ENCODE measurements at regions not wholly inside any gene's neighbourhood (a gene's known extent, or its start where the extent isn't known, plus 50 kb on each side); places are given as distances from the start of the nearest gene placed in this dataset.

- TF ChIP-seq, protein P1, sequence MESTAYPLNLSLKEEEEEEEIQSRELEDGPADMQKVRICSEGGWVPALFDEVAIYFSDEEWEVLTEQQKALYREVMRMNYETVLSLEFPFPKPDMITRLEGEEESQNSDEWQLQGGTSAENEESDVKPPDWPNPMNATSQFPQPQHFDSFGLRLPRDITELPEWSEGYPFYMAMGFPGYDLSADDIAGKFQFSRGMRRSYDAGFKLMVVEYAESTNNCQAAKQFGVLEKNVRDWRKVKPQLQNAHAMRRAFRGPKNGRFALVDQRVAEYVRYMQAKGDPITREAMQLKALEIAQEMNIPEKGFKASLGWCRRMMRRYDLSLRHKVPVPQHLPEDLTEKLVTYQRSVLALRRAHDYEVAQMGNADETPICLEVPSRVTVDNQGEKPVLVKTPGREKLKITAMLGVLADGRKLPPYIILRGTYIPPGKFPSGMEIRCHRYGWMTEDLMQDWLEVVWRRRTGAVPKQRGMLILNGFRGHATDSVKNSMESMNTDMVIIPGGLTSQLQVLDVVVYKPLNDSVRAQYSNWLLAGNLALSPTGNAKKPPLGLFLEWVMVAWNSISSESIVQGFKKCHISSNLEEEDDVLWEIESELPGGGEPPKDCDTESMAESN (CRISPR knock-in tag; conservative IDR thresholded peaks at IDR 0.05): no peak
- no peak for TF ChIP-seq CBX5 (CRISPR knock-in tag; IDR thresholded peaks at IDR 0.05; ENCODE audit: borderline replicate concordance)
Measured at GRCh38 chr1:199472018-199472417, 555.5 kb upstream of the NR5A2 start (continued).

- Histone ChIP-seq H3K27me3 (ENCODE audit: control insufficient read depth in 1 of 2, insufficient read depth in 2 of 2, low read length in 2 of 2) (no peaks in the 10 kb centered on the region), H3K9me3 (ENCODE audit: low read length) (no peaks in the 10 kb centered on the region), H3K79me2 (ENCODE audit: insufficient read depth, low read length) (no peaks in the 10 kb centered on the region), H3K4me1 (ENCODE audit: insufficient read depth, low read length) (no peaks in the 10 kb centered on the region), H2AFZ (ENCODE audit: low read length) (no peak overlapping the region), H3K4me2 (ENCODE audit: low read depth, low read length) (no peak overlapping the region), H3K36me3 (replicated peaks in 1 of 2; ENCODE audit: control insufficient read depth in 1 of 2, insufficient read depth in 2 of 2, low read length in 2 of 2) (no peaks in the 10 kb centered on the region), H3K27ac (ENCODE audit: extremely low read length, insufficient read depth, low read length) (no peak overlapping the region), H4K20me1 (ENCODE audit: insufficient read depth, low read length) (no peaks in the 10 kb centered on the region), H3K9ac (ENCODE audit: insufficient read depth, low read depth, low read length) (no peak overlapping the region), H3K4me3 (replicated peaks in 1 of 3; ENCODE audit: insufficient read depth in 1 of 3, low read depth in 2 of 3, low read length in 3 of 3) (no peak overlapping the region)
- in situ Hi-C loops (cut with HindIII; ENCODE audit: extremely low pct_ligation_motif_present, low pct_unique_long_range_greater_than_20kb) (no loop called here), intact Hi-C loops (cut with micrococcal nuclease; ENCODE audit: unreplicated experiment) (no loop called here)
- no peak for FAIRE-seq
- WGBS (ENCODE audit: low lambda C conversion rate): 3% methylated on average over 6 of the region's 6 CpGs
- ATAC-seq: no peak
- POLR2A ChIA-PET: no interaction called here
- CTCF ChIA-PET (ENCODE audit: low intra/inter-chr PET ratio, low total read pairs): no interaction called here
- no TSS peak for BruUV-seq (replicated peaks)
- DNase-seq (ENCODE audit: low spot score): no peak
- TF ChIP-seq ZNF607 (CRISPR knock-in tag; IDR thresholded peaks at IDR 0.05; ENCODE audit: borderline replicate concordance) (no peak), TCF12 (IDR thresholded peaks at IDR 0.05) (no peak), TCF12 (CRISPR knock-in tag; IDR thresholded peaks at IDR 0.05) (no peak), ZNF766 (CRISPR knock-in tag; IDR thresholded peaks at IDR 0.05; ENCODE audit: borderline replicate concordance) (no peak), HOXA3 (CRISPR knock-in tag; IDR thresholded peaks at IDR 0.05) (no peak), SOX6 (IDR thresholded peaks at IDR 0.05) (no peak), SOX6 (CRISPR knock-in tag; IDR thresholded peaks at IDR 0.05) (no peak), BATF2 (CRISPR knock-in tag; IDR thresholded peaks at IDR 0.05) (no peak), GABPA (IDR thresholded peaks at IDR 0.05; ENCODE audit: low read depth, low read length) (no peak), GABPA (CRISPR knock-in tag; IDR thresholded peaks at IDR 0.05; ENCODE audit: low read depth) (no peak), BCL3 (CRISPR knock-in tag; IDR thresholded peaks at IDR 0.05) (no peak), ZNF556 (CRISPR knock-in tag; IDR thresholded peaks at IDR 0.05; ENCODE audit: borderline replicate concordance) (no peak), ZNF879 (CRISPR knock-in tag; IDR thresholded peaks at IDR 0.05) (no peak)
- TF ChIP-seq, protein P2, sequence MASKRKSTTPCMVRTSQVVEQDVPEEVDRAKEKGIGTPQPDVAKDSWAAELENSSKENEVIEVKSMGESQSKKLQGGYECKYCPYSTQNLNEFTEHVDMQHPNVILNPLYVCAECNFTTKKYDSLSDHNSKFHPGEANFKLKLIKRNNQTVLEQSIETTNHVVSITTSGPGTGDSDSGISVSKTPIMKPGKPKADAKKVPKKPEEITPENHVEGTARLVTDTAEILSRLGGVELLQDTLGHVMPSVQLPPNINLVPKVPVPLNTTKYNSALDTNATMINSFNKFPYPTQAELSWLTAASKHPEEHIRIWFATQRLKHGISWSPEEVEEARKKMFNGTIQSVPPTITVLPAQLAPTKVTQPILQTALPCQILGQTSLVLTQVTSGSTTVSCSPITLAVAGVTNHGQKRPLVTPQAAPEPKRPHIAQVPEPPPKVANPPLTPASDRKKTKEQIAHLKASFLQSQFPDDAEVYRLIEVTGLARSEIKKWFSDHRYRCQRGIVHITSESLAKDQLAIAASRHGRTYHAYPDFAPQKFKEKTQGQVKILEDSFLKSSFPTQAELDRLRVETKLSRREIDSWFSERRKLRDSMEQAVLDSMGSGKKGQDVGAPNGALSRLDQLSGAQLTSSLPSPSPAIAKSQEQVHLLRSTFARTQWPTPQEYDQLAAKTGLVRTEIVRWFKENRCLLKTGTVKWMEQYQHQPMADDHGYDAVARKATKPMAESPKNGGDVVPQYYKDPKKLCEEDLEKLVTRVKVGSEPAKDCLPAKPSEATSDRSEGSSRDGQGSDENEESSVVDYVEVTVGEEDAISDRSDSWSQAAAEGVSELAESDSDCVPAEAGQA (IDR thresholded peaks at IDR 0.05; ENCODE audit: low read depth): no peak
- TF ChIP-seq, protein P2 (CRISPR knock-in tag; IDR thresholded peaks at IDR 0.05; ENCODE audit: borderline replicate concordance): no peak
Measured at GRCh38 chr1:199472978-199473377, 554.5 kb upstream of the NR5A2 start.
